Hepatocyte (in vitro differentiated cells): ENCODE measurements at regions not wholly inside any gene's neighbourhood (a gene's known extent, or its start where the extent isn't known, plus 50 kb on each side); places are given as distances from the start of the nearest gene placed in this dataset.

Experiments used
- CTCF ChIP-seq: fragments of 200-600 bp; sonication (generic); IDR thresholded peaks from 2 replicates; pipeline ENCODE4 v1.5.1; 2016; ENCODE audit warnings: antibody characterized with exemption, mild to moderate bottlenecking; ENCODE audit not compliant: poor library complexity
- EZH2 ChIP-seq: fragments of 200-600 bp; sonication (generic); IDR thresholded peaks from 2 replicates; pipeline ENCODE4 v1.6.1; 2016; ENCODE audit warnings: antibody characterized with exemption, mild to moderate bottlenecking, borderline replicate concordance
- EZH2phosphoT487 ChIP-seq: fragments of 200-600 bp; sonication (generic); IDR thresholded peaks from one replicate; pipeline ENCODE4 v1.6.1; 2018; ENCODE audit warnings: antibody characterized with exemption, mild to moderate bottlenecking, low read depth, moderate library complexity; ENCODE audit not compliant: unreplicated experiment, severe bottlenecking

- no peak for TF ChIP-seq CTCF
- no peak for TF ChIP-seq EZH2
- TF ChIP-seq EZH2phosphoT487 = no peak
These were observed 1319.1 kb downstream of the TMEM121 start for GRCh38 chr14:106845286-106846087.
